ENCODE measurements at regions not wholly inside any gene's neighbourhood (a gene's known extent, or its start where the extent isn't known, plus 50 kb on each side); places are given as distances from the start of the nearest gene placed in this dataset.

GRCh38 chr2:19261061-19261460 lies 97.4 kb downstream of the OSR1 start:
- TF ChIP-seq CTCF (IDR thresholded peaks at IDR 0.05) (no peak), POLR2A (IDR thresholded peaks at IDR 0.05) (no peak)
